ENCODE measurements at regions not wholly inside any gene's neighbourhood (a gene's known extent, or its start where the extent isn't known, plus 50 kb on each side); places are given as distances from the start of the nearest gene placed in this dataset.

- TF ChIP-seq MYB (IDR thresholded peaks at IDR 0.05; ENCODE audit: borderline replicate concordance, low read depth, low read length) (no peak), FOS (IDR thresholded peaks at IDR 0.05; ENCODE audit: borderline replicate concordance, extremely low read depth, insufficient read length) (no peak)
Observed at GRCh38 chr2:84271977-84272376, 187.1 kb downstream of the SUCLG1 start (continued).

- POLR2A ChIA-PET: no interaction called here
- Histone ChIP-seq H3K36me3 (ENCODE audit: control insufficient read depth in 2 of 2, insufficient read depth in 2 of 2, low read length in 1 of 2) (no peaks in the 10 kb centered on the region), H2AFZ (ENCODE audit: control insufficient read depth, low read depth, low read length) (no peak overlapping the region), H3K4me1 (ENCODE audit: control insufficient read depth, insufficient read depth, low read length) (no peaks in the 10 kb centered on the region), H3K27ac (ENCODE audit: control insufficient read depth, insufficient read depth) (no peak overlapping the region), H3K9me3 (replicated peaks; ENCODE audit: control insufficient read depth, insufficient read depth, low read length) (no peaks in the 10 kb centered on the region), H4K20me1 (ENCODE audit: control insufficient read depth, insufficient read depth) (no peaks in the 10 kb centered on the region), H3K9ac (ENCODE audit: control insufficient read depth, insufficient read depth, low read length) (no peak overlapping the region), H3K79me2 (ENCODE audit: control insufficient read depth, insufficient read depth, low read length) (no peaks in the 10 kb centered on the region), H3K4me2 (ENCODE audit: control insufficient read depth, insufficient read depth) (no peak overlapping the region), H3K4me3 (no peak overlapping the region), H3K27me3 (replicated peaks in 1 of 2; ENCODE audit: control insufficient read depth in 2 of 2, insufficient read depth in 2 of 2, low read length in 1 of 2) (no peaks in the 10 kb centered on the region)
- CTCF ChIA-PET: interaction anchor here (0.6 to 1.2 kb wide), 2 partner anchors 214 to 235 kb away, joined by 4 to 5 read pairs; no protein-coding TSS in a partner anchor
- TF ChIP-seq TARDBP (IDR thresholded peaks at IDR 0.05; ENCODE audit: borderline replicate concordance) (no peak), CTCF (IDR thresholded peaks at IDR 0.05 in 2 of 3, conservative IDR thresholded peaks at IDR 0.05 in 1 of 3; ENCODE audit: control insufficient read depth in 2 of 3, extremely low read depth in 1 of 3, insufficient read depth in 1 of 3, low read depth in 3 of 3, low read length in 3 of 3) (0 out of 6 replicates have a peak, but pooled peaks of 1 of the 3 experiments have one; percentile 4)
- no peak for ATAC-seq
- no TSS peak for BruUV-seq (replicated peaks)
- no peak for FAIRE-seq
- in situ Hi-C loops (cut with MboI): no loop called here
- no peak for DNase-seq (ENCODE audit: low read depth, low spot score)
- intact Hi-C loops (cut with micrococcal nuclease; ENCODE audit: unreplicated experiment): no loop called here
- SMC1A ChIA-PET (ENCODE audit: uncharacterized antibody, unreplicated experiment): no interaction called here
- RAD21 ChIA-PET (ENCODE audit: unreplicated experiment): interaction anchor here (1.4 kb wide), 1 partner anchor 235 kb away, joined by 3 read pairs; no protein-coding TSS in a partner anchor
Observed at GRCh38 chr2:84257831-84258230, 201.2 kb downstream of the SUCLG1 start.
